Left lobe of liver (tissue), 2 donors: ENCODE measurements at regions not wholly inside any gene's neighbourhood (a gene's known extent, or its start where the extent isn't known, plus 50 kb on each side); places are given as distances from the start of the nearest gene placed in this dataset.

Source experiments
- ATAC-seq: fragments of 200-7000 bp; cut with Tn5 transposase; one replicate; pipeline ENCODE4 v1.9.1; 2020; ENCODE audit warnings: mild to moderate bottlenecking, moderate library complexity
- DNase-seq: peaks from one replicate; pipeline ENCODE4 v3.0.0-alpha.2; 2020; ENCODE audit warnings: low spot score
- donor health status: DM: no; HTN: no; CAD: no; lungs with moderate emphysema.
- donor health status: DM: no; HTN: yes; CAD: no.

- no peak for DNase-seq
- ATAC-seq, result no peak
These were observed 190.0 kb upstream of the BMP2 start for GRCh38 chr20:6577451-6577850.

DNA sequence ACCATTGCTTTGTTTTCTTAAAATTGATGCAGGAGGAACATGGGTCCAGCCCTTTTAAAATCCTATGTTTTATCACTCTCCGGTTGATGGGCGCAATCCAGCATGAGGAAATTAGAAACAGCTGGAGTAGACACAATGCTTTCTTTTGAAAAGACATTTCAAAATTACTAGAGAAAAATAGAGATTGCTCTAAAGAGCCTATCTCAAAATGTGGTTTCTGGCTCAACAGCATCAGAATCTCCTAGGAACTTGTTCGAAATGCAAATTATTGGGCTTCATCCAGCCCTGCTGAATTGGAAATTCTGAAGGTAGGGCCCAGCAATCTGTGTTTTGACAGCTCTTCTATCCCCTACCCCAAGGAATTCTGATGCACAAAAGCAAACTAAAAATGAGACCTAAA is 190.8 kb upstream of the BMP2 start:
- ATAC-seq, result no peak
- no peak for DNase-seq

GRCh38 chr20:6575912-6576401 is 191.5 kb upstream of the BMP2 start:
- ATAC-seq (no peak), DNase-seq (no peak)

DNA sequence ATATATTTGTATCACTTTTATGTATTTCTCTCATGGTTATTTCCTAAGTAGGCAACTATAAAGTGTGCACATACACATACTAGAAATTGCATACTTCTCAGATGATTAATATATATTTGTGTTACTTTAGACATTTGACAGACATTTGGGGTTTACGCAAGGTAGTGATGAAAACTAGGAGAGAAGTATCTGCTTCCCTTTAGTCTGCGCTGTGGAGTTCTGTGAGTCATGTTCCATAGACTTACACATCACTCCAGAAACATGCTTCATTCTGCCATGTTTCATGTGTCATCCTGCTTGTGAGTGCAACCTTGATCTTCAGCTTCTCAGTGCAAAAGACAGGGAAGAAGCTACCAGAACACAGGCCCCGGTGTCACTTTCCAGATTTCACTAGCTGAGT is 200.7 kb upstream of the BMP2 start:
- ATAC-seq (no peak), DNase-seq (no peak)

DNA sequence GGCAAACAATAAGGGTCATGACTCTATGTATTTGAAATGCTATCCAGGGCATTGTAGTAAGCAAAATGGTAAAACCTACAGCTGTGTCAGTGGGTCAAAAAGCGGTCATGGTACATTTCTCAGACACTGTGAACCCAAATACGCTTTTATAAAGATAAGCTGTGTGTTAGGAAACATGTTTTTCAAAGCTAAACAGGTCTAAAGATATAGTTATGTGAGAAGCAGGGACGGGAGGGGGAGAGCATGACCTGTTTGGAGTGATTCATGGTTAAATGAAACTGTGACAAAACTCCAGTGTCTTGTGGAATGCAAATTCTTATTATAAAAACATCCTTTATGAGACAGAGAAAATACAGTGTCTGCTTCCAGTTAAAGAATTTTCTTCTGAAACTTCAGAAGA is 205.4 kb upstream of the BMP2 start:
- DNase-seq, result no peak
- ATAC-seq, result no peak

DNA sequence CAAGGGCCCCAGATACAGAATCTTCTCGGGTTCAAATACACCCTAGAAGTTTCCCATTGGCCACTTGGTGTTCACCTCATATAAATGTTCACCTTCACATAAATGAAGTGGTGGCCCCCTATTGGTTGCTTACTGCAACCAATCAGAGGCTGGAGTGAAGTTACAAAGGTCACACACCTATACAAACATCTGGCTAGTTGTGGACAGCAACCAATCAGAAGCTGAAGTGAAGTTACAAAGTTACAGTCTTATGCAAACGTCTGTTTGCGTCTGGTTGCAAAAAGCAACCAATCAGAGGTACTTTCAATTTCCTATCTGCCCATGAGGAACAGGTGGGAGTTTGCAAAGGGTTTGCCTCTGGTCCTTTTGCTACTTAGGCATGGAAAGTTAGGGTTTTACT is 206.5 kb upstream of the BMP2 start:
- ATAC-seq, result no peak
- no peak for DNase-seq

DNA sequence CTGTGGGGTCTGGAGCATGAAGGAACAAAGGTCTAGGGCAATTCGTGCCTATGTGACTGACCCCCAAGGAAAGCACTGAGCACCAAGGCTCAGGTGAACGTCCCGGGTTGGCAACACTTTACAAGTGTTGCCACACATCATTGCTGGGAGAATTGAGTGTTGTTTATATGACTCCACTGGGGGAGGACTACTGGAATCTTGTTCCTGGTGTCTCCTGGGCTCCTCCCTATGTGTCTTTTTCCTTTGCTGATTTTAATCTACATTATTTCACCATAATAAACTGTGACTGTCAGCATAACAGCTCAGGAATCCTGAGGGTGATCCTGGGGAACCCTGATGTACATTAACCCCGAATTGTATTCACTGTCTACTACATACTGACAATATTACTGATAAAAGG is 207.7 kb upstream of the BMP2 start:
- no peak for ATAC-seq

GRCh38 chr20:6558341-6558740 is 209.1 kb upstream of the BMP2 start:
- DNase-seq, result no peak
- ATAC-seq, result no peak

More for the DNA sequence above, 207.7 kb upstream of the BMP2 start:
- no peak for DNase-seq

DNA sequence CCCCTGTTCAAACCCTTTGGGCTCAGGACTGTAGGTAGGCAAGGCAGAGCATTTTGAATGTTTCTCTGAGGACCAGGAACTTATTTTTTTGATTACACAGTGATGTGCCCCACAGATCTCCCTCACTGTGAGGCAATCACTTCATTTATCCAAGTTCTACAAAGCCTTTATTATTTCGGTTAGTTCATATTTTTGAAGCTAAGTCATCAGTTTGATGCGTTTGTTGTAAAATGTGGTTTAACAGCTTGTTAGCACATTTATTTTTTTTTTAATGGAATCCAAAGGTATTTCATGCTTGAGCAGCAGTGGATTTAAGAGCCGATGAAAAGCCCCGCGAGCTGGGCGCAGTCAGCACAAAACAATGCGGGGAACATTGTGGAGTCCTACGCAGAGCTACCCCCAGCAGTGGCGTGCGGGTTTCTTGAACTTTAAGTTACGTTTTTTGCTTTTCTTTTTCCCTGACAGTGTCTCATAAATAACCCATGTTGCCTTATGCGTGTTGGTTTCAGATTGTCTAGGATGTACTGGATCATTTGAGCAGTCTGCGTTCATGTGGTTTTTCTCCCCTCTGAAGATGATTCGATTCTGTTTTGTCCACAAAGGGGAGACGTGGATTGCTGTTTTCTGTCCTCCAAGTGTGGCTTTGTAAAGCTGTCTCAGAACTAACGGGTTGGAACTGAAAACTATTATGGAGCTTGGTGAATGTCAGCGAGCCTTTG is 233.6 kb upstream of the BMP2 start:
- no peak for ATAC-seq
- no peak for DNase-seq

GRCh38 chr20:6533351-6533750 is 234.1 kb upstream of the BMP2 start:
- DNase-seq (no peak), ATAC-seq (no peak)

- ATAC-seq, result no peak
- DNase-seq, result no peak
These were observed 236.6 kb upstream of the BMP2 start for GRCh38 chr20:6530779-6531315.

- DNase-seq, result no peak
- no peak for ATAC-seq
These were observed 237.2 kb upstream of the BMP2 start for GRCh38 chr20:6530254-6530653.

GRCh38 chr20:6525447-6526303 is 241.8 kb upstream of the BMP2 start:
- DNase-seq (no peak), ATAC-seq (no peak)

GRCh38 chr20:6524305-6524704 is 243.2 kb upstream of the BMP2 start:
- ATAC-seq (no peak), DNase-seq (no peak)

DNA sequence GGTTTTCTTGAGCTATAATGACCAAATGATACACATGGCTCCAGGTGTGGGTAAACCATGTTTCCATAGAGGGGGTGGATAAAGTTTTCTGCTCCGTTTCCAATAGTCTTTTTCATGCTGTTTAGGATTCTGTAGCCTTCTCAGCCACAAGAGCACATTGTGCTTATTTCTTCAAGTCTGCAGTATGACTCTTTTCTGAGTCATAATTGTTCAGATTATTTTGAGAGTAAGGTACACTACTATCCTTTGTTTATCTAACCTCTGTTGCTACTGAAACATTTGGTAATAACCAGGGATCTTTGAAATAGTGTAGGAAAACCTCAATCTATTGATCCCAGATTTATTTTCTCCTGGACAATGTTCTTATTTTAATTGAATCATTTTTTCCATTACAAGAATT is 247.9 kb upstream of the BMP2 start:
- DNase-seq, result no peak
- ATAC-seq, result no peak

DNA sequence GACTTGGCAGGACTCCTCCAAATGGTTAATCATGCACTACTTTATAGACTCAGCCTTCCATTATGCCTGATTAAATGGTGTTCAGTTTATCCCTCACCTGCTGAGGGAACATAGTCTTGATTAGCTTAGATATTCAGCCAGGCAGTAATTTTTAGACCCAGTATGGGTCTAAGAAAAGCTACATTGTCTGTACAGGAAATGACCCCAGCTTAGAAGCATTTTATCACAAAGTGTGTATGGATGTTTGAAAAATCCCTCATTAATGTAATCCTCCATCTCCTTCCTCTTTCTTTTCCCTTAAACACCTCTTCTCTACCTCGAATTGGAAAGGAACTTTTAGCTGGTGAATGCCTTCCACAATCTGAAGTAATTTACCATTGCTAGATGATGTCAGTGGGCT is 252.2 kb upstream of the BMP2 start:
- ATAC-seq (no peak), DNase-seq (no peak)

- ATAC-seq, result no peak
These were observed 253.9 kb upstream of the BMP2 start for GRCh38 chr20:6513599-6513998.

DNA sequence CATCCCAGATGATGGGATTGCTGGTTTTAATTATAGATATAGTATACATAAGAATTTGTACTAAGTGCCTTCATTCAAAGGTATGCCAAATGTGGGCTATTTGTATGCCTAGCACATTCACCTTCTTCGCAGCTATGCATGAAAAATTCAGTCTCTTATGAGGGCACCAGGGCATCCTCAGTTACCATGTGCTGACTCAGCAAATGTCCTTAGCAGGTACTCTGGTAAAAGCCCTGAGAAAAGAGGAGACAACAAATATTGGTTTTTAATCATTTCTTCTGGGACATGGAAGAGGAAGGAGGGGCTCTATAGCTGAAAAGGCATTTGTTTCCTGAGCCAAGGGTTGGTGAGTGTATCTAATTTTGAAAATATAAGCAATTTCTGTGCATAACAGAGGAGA is 258.1 kb upstream of the BMP2 start:
- no peak for ATAC-seq
- no peak for DNase-seq

More at GRCh38 chr20:6513599-6513998, 253.9 kb upstream of the BMP2 start:
- DNase-seq, result no peak

DNA sequence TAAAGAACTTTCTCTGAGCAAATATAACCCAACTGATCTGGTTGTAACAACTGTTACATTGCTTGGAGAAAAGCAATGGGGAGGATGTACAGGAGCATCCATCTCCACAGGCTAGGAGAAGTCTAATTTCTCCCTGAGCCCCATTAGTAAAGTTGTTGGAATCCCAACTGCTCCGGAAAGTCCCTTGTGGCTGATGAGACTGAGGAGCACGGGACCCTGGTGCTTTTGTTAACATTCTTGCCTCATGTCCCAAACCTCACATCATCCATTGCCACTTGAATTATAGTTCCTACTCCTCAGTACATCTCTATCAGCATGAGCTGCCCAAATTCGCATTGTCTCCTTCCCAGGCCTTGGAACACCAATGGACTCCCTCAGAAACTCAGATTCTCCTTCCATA is 260.6 kb upstream of the BMP2 start:
- ATAC-seq, result no peak
- no peak for DNase-seq

DNA sequence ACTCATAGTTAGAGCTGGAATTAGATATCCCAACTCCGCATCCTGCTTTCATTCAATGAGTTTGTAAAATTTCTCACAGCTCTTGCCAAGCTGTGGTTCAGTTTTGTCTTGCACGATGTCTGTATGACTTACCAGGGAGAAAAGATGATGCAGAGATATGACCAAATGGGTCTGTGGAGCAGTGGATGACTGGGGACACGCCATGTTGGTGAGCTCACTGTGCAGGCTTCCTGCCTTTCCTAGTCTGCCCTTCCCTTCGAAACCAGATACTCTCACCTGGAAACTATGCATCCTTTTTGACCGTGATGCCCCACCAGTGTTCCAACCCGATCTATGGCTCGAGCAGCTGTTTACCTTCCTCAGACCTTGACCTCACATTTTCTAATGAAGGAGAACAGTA is 262.7 kb upstream of the BMP2 start:
- DNase-seq, result no peak
- ATAC-seq, result no peak

- DNase-seq (no peak), ATAC-seq (no peak)
These were observed 263.3 kb upstream of the BMP2 start for GRCh38 chr20:6504179-6504578.

GRCh38 chr20:6502999-6503398 is 264.5 kb upstream of the BMP2 start:
- no peak for DNase-seq
- no peak for ATAC-seq
